Ovary (tissue), 7 donors: ENCODE measurements at regions not wholly inside any gene's neighbourhood (a gene's known extent, or its start where the extent isn't known, plus 50 kb on each side); places are given as distances from the start of the nearest gene placed in this dataset.
"Not testable (repeated sequence)": the region's sequence is repeated elsewhere in the genome, so short reads cannot be mapped to it uniquely, and the experiment has no call there.

Experiments
- DNase-seq, 5 donors: peaks; one replicate each; pipeline ENCODE4 v3.0.0-alpha.2; 2019 to 2020
- H3K27ac ChIP-seq, 2 donors: fragments of 200-600 bp; one replicate each; pipeline versions ENCODE4 v1.5.1 to v1.8.0; 2019 to 2022
- H3K27me3 ChIP-seq: fragments of 200-600 bp; one replicate; pipeline ENCODE4 v1.8.0; 2022
- H3K36me3 ChIP-seq: fragments of 200-600 bp; sonication (generic); one replicate; pipeline ENCODE4 v1.5.1; 2019
- H3K4me1 ChIP-seq: one replicate; pipeline ENCODE4 v1.8.1; 2013; ENCODE audit warnings: mild to moderate bottlenecking, moderate library complexity; ENCODE audit not compliant: insufficient read depth
- H3K4me3 ChIP-seq: fragments of 200-600 bp; sonication (generic); one replicate; pipeline ENCODE4 v1.5.1; 2017
- H3K9me3 ChIP-seq, 2 donors: fragments of 200-600 bp in 1 of 2; sonication (generic) in 1 of 2; one replicate each; pipeline versions ENCODE4 v1.5.1 to v1.8.1; 2013 to 2019; ENCODE audit warnings: mild to moderate bottlenecking in 1 of 2, moderate library complexity in 1 of 2
- CTCF ChIP-seq, 3 donors: fragments of 450-650 bp in 2 of 3; fragments of 200-600 bp in 1 of 3; IDR thresholded peaks; one replicate each; pipeline versions ENCODE4 v1.5.1 to v1.8.0; 2016 to 2022; ENCODE audit warnings: antibody characterized with exemption in 3 of 3, mild to moderate bottlenecking in 1 of 3
- EP300 ChIP-seq: sonication (generic); formaldehyde crosslinking; IDR thresholded peaks from one replicate; pipeline ENCODE4 v1.6.1; 2017; ENCODE audit warnings: antibody characterized with exemption
- POLR2A ChIP-seq: fragments of 450-650 bp; IDR thresholded peaks from one replicate; pipeline ENCODE4 v1.6.1; 2017; ENCODE audit warnings: antibody characterized with exemption, mild to moderate bottlenecking, moderate library complexity
- WGBS, 3 donors: extraction: QIAGEN DNeasy Blood & Tissue Kit in 1 of 3; methylation state at CpG; one replicate each; pipeline versions ENCODE4 v1.1.5 to v1.1.7; 2013 to 2017; 5-methylcytosine and 5-hydroxymethylcytosine counted together
- intact Hi-C, 4 donors: fragments of 100-400 bp; cut with DNase I; formaldehyde crosslinking; loops; one replicate each; pipeline versions ENCODE4 v1.11.0 to v1.15.1; 2022 to 2023
- donor health status: DM: no; HTN: no; CAD: no; lungs with moderate emphysema.
- donor health status: DM: no; HTN: no; CAD: no.
- donor health status: Bipolar disorder and iron deficiency.
- donor health status: DM: no; HTN: no; CAD: no.
- donor health status: DM: yes; HTN: yes; CAD: no.

DNA sequence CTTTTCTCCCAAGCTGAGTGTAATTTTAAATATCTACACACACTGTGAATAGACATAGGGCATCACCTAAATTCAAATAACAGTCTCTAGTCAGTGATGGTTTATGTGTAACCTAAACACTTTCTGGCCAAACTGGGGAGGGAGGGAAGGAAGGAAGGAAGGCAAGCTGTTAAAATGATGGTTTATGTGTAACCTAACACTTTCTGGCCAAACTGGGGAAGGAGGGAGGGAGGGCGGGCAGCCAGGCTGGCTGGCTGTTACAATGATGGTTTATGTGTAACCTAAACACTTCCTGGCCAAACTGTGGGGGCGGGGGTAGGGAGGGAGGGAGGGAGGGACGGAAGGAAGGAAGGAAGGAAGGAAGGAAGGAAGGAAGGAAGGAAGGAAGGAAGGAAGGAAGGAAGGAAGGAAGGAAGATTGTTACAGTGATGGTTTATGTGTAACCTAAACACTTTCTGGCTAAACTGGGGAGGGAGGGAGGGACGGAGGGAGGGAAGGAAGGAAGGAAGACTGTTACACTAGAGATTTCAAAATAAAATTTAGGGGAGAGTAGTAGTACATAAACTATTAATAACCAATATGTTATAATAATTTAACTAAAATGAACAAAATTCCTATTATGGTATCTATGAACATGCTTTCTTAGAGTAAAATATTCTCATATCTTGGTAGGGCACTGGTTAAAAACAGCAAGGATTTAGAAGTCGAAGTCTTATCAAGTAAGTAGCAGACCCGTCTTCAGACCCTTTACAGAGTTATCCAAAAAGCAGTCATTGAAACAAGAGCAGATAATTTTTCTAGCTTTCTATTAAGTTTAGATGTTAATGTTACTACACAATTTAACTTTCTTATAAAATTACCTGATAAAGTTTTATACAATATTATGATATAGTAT is 148.1 kb downstream of the LMLN start:
- H3K9me3 ChIP-seq, result no peaks in the 10 kb centered on the region
- no peak for DNase-seq
- 4 to 12% (median 10%) methylated on average over 6 of the region's 6 CpGs for WGBS, 3 donors
- intact Hi-C loops, result no loop called here
- H3K27ac ChIP-seq, result no peak overlapping the region
- TF ChIP-seq POLR2A (no peak), EP300 (no peak), CTCF (IDR thresholded peaks at IDR 0.05) (no peak)
- no peaks in the 10 kb centered on the region for H3K27me3 ChIP-seq
- H3K4me1 ChIP-seq, result no peaks in the 10 kb centered on the region
- no peak overlapping the region for H3K4me3 ChIP-seq
- no peaks in the 10 kb centered on the region for H3K36me3 ChIP-seq

DNA sequence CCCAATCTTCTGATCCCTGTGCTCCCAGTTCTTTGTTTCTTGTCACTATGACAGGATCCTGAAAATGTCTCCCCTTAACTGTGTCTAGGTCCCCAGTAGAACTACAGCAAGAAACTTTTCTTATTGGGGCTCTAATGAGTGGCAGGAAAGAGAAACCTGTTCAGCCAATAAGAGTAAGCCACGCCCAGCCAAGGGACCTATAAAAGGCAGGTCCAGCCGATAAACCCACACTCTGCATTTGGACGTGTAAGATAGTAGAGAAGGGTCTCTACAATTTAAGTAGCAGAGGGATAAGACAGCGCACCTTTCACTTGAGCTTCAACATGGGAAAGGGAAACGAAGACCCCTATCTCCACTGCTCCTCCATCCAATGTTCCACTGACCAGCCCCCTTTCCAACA is 149.9 kb downstream of the LMLN start:
- intact Hi-C loops, result no loop called here
- H3K27me3 ChIP-seq, result no peaks in the 10 kb centered on the region
- 79 to 89% (median 79%) methylated on average over 5 of the region's 5 CpGs for WGBS, 3 donors
- DNase-seq, result no peak
- H3K4me3 ChIP-seq, result no peak overlapping the region
- TF ChIP-seq POLR2A, result no peak
- TF ChIP-seq EP300, result no peak
- no peak for TF ChIP-seq CTCF (IDR thresholded peaks at IDR 0.05)
- peaks cover 0 to 3% of the 10 kb centered on the region in 2 donors for H3K9me3 ChIP-seq
- H3K27ac ChIP-seq, result no peak overlapping the region
- no peaks in the 10 kb centered on the region for H3K4me1 ChIP-seq
- H3K36me3 ChIP-seq, result no peaks in the 10 kb centered on the region

- intact Hi-C loops, result no loop called here
- H3K9me3 ChIP-seq, result peaks cover 0 to 3% of the 10 kb centered on the region in 2 donors
- no peak for TF ChIP-seq CTCF (IDR thresholded peaks at IDR 0.05)
- TF ChIP-seq EP300, result no peak
- no peaks in the 10 kb centered on the region for H3K27me3 ChIP-seq
- H3K4me1 ChIP-seq, result no peaks in the 10 kb centered on the region
- H3K4me3 ChIP-seq, result no peak overlapping the region
- H3K36me3 ChIP-seq, result no peaks in the 10 kb centered on the region
- H3K27ac ChIP-seq, result no peak overlapping the region
- 91 to 92% (median 91%) methylated on average over 5 of the region's 5 CpGs for whole genome bisulfite sequencing, 3 donors
- DNase-seq, result no peak
Measured at GRCh38 chr3:198112031-198112430, 152.0 kb downstream of the LMLN start.

DNA sequence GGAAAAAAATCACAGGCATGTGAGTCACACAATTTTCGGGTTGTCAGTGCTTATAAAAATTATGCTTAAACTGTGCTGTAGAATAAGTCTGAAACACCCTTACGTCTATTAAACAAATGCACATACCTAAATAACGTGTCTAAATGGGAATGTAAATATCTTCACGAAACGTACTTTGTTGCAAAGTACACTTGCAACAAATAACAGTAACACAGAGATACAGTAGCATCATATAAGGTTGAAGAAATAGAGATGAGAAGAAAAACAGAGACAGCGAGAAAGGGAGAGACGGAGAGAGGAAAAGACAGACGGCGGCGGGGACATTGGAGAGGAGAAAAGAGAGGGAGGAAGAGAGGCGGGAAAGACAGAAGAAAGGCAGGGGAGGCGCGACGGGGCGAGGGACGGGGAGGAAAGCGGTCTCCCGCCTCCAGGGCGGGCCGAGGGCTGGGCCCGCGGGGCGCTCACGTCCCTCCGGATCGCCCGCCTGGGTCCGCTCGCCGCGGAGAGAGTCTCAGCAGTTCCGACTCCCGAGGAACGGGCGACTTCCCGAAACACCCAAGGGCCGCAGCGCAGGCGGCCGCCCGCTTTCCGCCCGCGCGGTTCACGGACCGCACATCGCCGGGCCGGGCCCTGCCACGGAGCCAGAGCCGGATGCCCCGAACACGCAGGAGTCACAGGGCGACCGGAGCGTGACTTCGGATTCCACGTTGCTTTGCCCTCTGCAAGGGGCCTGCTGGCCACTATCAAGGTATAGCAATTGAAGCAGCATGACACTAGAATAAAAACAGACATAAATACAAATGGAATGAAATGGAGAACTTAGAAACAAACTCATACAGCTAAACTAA is 153.4 kb downstream of the LMLN start:
- H3K4me1 ChIP-seq, result no peaks in the 10 kb centered on the region
- TF ChIP-seq CTCF (IDR thresholded peaks at IDR 0.05), result no peak
- TF ChIP-seq POLR2A, result no peak
- no peak for TF ChIP-seq EP300
- no peak overlapping the region for H3K27ac ChIP-seq
- peaks cover 0 to 3% of the 10 kb centered on the region in 2 donors for H3K9me3 ChIP-seq
- DNase-seq, result no peak
- WGBS, 3 donors, result 7 to 11% (median 8%) methylated on average over 59 of the region's 59 CpGs
- H3K27me3 ChIP-seq, result no peaks in the 10 kb centered on the region
- intact Hi-C loops, result no loop called here
- no peaks in the 10 kb centered on the region for H3K36me3 ChIP-seq
- no peak overlapping the region for H3K4me3 ChIP-seq

DNA sequence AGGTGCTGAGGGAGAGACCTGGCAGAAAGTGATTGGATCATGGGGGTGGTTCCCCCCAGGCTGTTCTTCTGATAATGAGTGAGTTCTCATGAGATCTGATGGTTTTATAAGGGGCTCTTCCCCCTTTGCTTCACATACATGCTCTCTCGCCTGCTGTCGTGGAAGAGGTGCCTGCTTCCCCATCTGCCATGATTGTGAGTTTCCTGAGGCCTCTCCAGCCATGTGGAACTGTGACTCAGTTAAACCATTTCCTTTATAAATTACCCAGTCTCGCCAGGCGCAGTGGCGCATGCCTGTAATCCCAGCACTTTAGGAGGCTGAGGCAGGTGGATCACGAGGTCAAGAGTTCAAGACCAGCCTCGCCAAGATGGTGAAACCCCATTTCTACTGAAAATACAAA is 154.5 kb downstream of the LMLN start:
- DNase-seq, H3K36me3 ChIP-seq, H3K27ac ChIP-seq, H3K9me3 ChIP-seq, intact Hi-C loops, H3K4me1 ChIP-seq, H3K27me3 ChIP-seq, H3K4me3 ChIP-seq: not testable (repeated sequence)
- WGBS, 3 donors, result 88 to 94% (median 89%) methylated on average over 7 of the region's 7 CpGs

DNA sequence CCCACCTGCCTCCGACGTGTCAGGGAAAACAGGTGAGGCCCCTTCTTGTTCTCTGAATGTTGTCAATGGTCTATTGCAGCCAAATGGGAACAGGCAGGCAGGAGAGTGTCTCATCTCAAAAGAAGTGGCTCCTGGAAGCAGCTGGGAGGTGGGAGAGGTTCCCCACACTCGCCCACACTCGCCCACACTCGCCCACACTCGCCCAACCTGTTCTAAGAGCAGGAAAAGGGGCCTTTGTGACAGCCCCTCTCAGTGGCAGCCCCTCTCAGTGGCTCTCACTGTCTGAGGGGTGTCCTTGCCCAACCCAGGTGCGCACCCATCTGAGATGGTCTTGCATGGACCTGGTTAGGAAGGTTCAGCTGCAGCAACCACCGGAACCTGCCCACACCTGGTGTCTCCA is 162.2 kb downstream of the LMLN start:
- H3K27ac ChIP-seq, H3K27me3 ChIP-seq, H3K9me3 ChIP-seq, H3K4me1 ChIP-seq, H3K4me3 ChIP-seq, DNase-seq, intact Hi-C loops, H3K36me3 ChIP-seq: not testable (repeated sequence)
- whole genome bisulfite sequencing, 3 donors, result 82 to 89% (median 83%) methylated on average over 6 to 8 of the region's 8 CpGs
